ENCODE measurements at regions not wholly inside any gene's neighbourhood (a gene's known extent, or its start where the extent isn't known, plus 50 kb on each side); places are given as distances from the start of the nearest gene placed in this dataset.

DNA sequence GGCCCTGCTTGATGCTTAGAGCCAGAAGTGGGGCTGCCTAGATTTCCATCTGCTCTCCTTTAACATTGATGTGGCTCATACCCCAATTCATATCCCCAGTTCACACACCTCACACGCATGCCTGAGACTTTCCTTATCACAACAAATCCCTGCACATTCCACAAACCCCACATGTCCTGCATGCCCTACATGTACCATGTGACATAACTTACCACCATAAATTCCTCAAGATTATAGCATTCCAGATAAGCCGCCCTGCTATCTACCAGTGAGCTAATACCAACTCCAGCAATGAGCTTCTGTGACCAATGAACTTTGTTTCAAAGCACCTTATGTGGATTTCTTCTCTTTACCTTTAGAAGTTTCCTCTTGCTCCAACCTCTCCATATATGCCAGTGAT, 104.7 kb upstream of the RAB11FIP2 start:
- FAIRE-seq = no peak
- DNase-seq (ENCODE audit: insufficient read length, low spot score) = no peak

DNA sequence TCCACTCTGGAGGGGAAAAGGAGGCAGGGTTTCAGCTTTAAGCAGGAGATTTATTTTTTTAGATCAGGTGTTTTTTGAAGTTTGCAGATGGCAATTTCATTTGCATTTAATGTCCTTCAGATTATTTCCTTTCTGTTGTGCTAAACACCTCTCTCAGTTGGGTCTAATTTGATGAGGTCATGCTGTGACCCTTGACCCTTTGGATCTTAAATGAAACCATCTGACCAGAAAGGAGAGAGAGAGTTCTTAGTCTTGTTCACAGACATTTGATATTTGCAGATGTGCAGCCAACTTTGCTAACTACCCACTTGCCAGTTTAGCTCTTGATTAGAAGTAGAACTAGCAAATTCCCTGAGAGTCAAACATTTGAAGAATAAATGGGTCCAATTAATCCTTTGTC, 101.5 kb upstream of the RAB11FIP2 start:
- DNase-seq (ENCODE audit: insufficient read length, low spot score) (no peak), FAIRE-seq (no peak)
- TF ChIP-seq PAX5 (IDR thresholded peaks at IDR 0.05; ENCODE audit: insufficient read depth, low read length, severe bottlenecking) = no peak
- TF ChIP-seq SPI1 (IDR thresholded peaks at IDR 0.05; ENCODE audit: low read depth, low read length) = no peak
- no peak for TF ChIP-seq POU2F2 (IDR thresholded peaks at IDR 0.05; ENCODE audit: low read depth, low read length)

More for the DNA sequence above, 104.7 kb upstream of the RAB11FIP2 start:
- TF ChIP-seq POLR2A (IDR thresholded peaks at IDR 0.05; ENCODE audit: low read depth, low read length) = no peak
- TF ChIP-seq PAX5 (IDR thresholded peaks at IDR 0.05; ENCODE audit: insufficient read depth, low read length, severe bottlenecking) = no peak
- TF ChIP-seq TAF1 (IDR thresholded peaks at IDR 0.05; ENCODE audit: low read depth, low read length) = no peak
- TF ChIP-seq SPI1 (IDR thresholded peaks at IDR 0.05; ENCODE audit: low read depth, low read length) = no peak
- TF ChIP-seq POU2F2 (IDR thresholded peaks at IDR 0.05; ENCODE audit: low read depth, low read length) = no peak
- no peak for TF ChIP-seq POLR2AphosphoS5 (IDR thresholded peaks at IDR 0.05; ENCODE audit: low read depth, low read length)

DNA sequence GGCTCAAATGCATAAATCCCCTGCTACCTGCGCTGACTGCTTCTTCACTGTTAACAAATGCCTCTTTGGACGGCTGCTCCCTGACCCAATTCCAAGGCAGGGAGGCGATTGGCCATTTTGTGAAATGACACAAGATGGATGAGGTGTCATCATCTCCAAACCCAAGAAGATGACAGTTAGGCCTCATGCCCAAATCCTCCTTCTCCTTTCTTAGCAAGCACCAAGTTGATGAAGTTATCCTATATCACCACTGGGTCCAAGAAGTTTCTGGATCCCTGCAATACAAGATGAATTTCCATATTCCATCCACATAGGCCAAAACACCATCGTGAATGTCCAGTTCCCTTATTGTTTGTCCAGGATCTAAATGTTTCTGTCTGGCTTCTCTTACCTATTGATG, 98.5 kb upstream of the RAB11FIP2 start:
- DNase-seq (ENCODE audit: insufficient read length, low spot score) (no peak), FAIRE-seq (no peak)
- TF ChIP-seq POLR2AphosphoS5 (IDR thresholded peaks at IDR 0.05; ENCODE audit: low read depth, low read length) (no peak), TAF1 (IDR thresholded peaks at IDR 0.05; ENCODE audit: low read depth, low read length) (no peak), SPI1 (IDR thresholded peaks at IDR 0.05; ENCODE audit: low read depth, low read length) (no peak), POU2F2 (IDR thresholded peaks at IDR 0.05; ENCODE audit: low read depth, low read length) (no peak), POLR2A (IDR thresholded peaks at IDR 0.05; ENCODE audit: low read depth, low read length) (no peak), PAX5 (IDR thresholded peaks at IDR 0.05; ENCODE audit: insufficient read depth, low read length, severe bottlenecking) (no peak)

DNA sequence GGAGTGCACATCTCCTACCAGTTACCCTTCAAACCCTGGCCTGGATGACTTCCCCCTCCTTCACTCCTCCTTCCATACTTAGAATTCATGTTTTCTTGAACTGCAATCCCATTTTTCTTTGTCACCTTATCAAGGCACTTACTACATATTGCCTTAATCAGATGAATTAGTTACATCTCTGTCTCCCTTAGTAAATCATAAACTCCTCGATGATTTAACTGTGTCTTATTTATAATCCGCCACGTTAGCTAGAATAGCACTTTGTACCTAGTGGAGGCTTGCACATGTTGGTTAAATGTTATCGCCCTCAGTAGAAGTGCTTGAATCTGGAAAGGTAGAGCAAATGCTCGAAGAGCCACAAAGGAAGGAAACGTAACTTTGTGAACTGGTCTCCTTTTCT, 94.7 kb upstream of the RAB11FIP2 start:
- DNase-seq (ENCODE audit: insufficient read length, low spot score) (no peak), FAIRE-seq (no peak)
- TF ChIP-seq POU2F2 (IDR thresholded peaks at IDR 0.05; ENCODE audit: low read depth, low read length) = no peak
- TF ChIP-seq TAF1 (IDR thresholded peaks at IDR 0.05; ENCODE audit: low read depth, low read length) = no peak
- no peak for TF ChIP-seq POLR2AphosphoS5 (IDR thresholded peaks at IDR 0.05; ENCODE audit: low read depth, low read length)
- TF ChIP-seq PAX5 (IDR thresholded peaks at IDR 0.05; ENCODE audit: insufficient read depth, low read length, severe bottlenecking) = no peak
- no peak for TF ChIP-seq SPI1 (IDR thresholded peaks at IDR 0.05; ENCODE audit: low read depth, low read length)

DNA sequence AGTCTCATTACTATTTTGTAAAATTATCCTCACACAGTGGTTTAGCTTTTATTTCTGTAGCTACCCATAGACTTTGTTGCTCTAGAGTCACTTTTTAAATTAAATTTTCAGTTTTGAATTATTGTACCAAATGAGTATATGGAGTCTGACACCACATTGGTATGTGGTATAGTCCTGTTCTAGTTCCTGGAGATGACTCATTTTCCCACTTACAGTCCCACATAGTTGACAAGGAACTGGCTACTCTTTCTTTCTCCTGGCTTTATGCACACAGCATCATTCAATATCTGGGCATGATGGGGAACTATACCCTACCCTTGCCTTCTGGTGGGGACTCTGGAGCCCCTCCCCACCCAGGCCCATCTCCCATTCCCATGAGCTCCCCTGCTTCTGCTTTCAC, 92.6 kb upstream of the RAB11FIP2 start:
- TF ChIP-seq POLR2A (IDR thresholded peaks at IDR 0.05; ENCODE audit: low read depth, low read length) (no peak), POLR2AphosphoS5 (IDR thresholded peaks at IDR 0.05; ENCODE audit: low read depth, low read length) (no peak), PAX5 (IDR thresholded peaks at IDR 0.05; ENCODE audit: insufficient read depth, low read length, severe bottlenecking) (no peak), SPI1 (IDR thresholded peaks at IDR 0.05; ENCODE audit: low read depth, low read length) (no peak), TAF1 (IDR thresholded peaks at IDR 0.05; ENCODE audit: low read depth, low read length) (no peak), POU2F2 (IDR thresholded peaks at IDR 0.05; ENCODE audit: low read depth, low read length) (no peak)
- DNase-seq (ENCODE audit: insufficient read length, low spot score) = no peak
- no peak for FAIRE-seq

DNA sequence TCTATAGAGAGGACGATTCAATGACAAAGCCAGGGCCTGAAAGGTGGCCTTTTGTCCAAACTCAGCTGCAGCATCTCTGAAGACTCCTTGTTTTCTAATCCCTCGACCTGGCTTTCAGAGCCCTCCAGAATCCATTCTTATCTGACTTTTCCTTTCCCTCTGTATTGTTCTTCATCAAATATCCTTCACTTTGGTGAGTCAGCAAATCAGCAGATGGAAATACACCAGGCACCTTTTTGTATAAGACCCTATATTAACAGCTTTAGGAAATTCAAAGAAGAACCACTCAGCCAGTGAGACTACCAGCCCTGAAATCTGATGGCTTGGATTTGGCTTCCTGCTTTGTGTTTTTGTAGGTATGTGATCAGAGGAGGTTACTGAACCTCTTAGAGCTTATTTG, 81.9 kb upstream of the RAB11FIP2 start:
- no peak for FAIRE-seq
- TF ChIP-seq SPI1 (IDR thresholded peaks at IDR 0.05; ENCODE audit: low read depth, low read length) (no peak), PAX5 (IDR thresholded peaks at IDR 0.05; ENCODE audit: insufficient read depth, low read length, severe bottlenecking) (no peak), TAF1 (IDR thresholded peaks at IDR 0.05; ENCODE audit: low read depth, low read length) (no peak), POLR2AphosphoS5 (IDR thresholded peaks at IDR 0.05; ENCODE audit: low read depth, low read length) (no peak), POLR2A (IDR thresholded peaks at IDR 0.05; ENCODE audit: low read depth, low read length) (no peak), POU2F2 (IDR thresholded peaks at IDR 0.05; ENCODE audit: low read depth, low read length) (no peak)
- no peak for DNase-seq (ENCODE audit: insufficient read length, low spot score)

DNA sequence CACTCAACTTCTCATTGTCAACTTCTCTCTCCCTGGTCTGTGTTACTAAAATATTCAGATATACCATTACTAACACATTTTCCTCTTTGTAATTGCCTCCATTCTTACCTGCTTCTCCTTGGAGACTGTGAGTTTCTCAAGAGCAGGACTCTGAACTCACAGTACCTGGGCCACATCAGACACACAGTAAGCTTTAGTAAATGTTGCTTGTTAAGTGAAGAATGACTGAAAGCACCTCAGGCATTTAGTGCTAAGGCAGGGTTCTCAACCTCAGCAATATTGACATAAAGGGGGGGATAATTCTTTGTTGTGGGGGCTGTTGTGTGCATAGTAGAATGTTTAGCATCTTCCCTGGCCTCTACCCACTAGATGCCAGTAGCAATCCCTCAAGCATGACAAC, 72.0 kb upstream of the RAB11FIP2 start:
- FAIRE-seq (no peak), DNase-seq (ENCODE audit: insufficient read length, low spot score) (no peak)
- TF ChIP-seq SPI1 (IDR thresholded peaks at IDR 0.05; ENCODE audit: low read depth, low read length) (no peak), POLR2AphosphoS5 (IDR thresholded peaks at IDR 0.05; ENCODE audit: low read depth, low read length) (no peak), TAF1 (IDR thresholded peaks at IDR 0.05; ENCODE audit: low read depth, low read length) (no peak), POLR2A (IDR thresholded peaks at IDR 0.05; ENCODE audit: low read depth, low read length) (no peak), POU2F2 (IDR thresholded peaks at IDR 0.05; ENCODE audit: low read depth, low read length) (no peak), PAX5 (IDR thresholded peaks at IDR 0.05; ENCODE audit: insufficient read depth, low read length, severe bottlenecking) (no peak)

DNA sequence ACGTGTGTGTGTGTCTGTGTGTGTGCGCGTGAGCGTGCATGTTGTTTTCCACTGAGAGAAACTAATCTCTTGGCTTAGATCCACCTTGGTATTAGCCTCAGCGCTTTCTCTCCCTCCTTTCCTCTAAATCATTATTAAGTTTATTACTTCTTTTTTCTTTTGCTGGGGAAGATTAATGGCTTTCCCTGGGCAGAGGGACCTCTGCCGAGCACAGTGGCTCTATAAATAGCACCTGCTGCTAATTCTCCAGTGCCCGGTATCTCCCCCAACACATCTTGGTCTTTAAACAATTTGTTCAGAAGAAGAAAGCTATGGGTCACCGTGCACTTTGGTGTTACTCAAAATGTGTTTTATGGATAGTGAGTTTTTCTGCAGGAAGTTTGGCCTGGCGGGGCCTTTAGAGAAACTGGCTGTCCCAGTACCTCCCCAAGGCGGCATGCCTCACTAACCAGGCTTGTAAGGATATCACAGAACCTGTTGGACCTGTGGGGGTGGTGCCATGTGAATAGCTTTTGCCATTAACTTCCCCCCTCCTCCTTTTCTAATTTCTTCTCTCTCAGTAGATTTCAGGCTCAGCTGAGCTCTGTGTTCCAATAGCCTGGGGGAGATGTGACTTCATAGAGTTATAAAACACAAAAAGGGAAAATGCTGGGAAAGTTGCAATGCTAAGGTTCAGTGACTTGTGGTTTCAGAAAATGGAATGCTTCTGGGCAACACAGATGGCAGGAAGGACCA, 70.1 kb upstream of the RAB11FIP2 start:
- TF ChIP-seq SPI1 (IDR thresholded peaks at IDR 0.05; ENCODE audit: low read depth, low read length) (no peak), PAX5 (IDR thresholded peaks at IDR 0.05; ENCODE audit: insufficient read depth, low read length, severe bottlenecking) (no peak), POLR2A (IDR thresholded peaks at IDR 0.05; ENCODE audit: low read depth, low read length) (no peak), POLR2AphosphoS5 (IDR thresholded peaks at IDR 0.05; ENCODE audit: low read depth, low read length) (no peak)
- FAIRE-seq (no peak), DNase-seq (ENCODE audit: insufficient read length, low spot score) (no peak)

DNA sequence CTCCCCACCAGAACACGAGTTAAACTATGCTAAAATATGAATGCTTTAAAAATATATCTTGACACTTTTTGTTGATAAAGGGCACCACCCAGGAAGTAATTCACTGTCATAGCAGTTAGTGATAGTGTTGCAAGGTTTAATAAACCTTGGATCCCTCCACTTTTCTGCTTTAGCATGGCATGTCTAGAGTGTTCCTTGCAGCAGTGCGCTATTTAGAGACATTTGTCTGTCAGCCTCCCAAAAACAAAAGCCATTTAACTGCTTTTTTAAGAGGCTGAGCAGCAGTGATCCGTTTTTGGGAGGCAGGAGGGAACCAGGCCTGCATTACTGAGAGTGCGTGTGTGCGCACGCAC, 69.6 kb upstream of the RAB11FIP2 start:
- no peak for FAIRE-seq
- TF ChIP-seq POLR2A (IDR thresholded peaks at IDR 0.05; ENCODE audit: low read depth, low read length) = no peak
- TF ChIP-seq TAF1 (IDR thresholded peaks at IDR 0.05; ENCODE audit: low read depth, low read length) = no peak
- TF ChIP-seq POLR2AphosphoS5 (IDR thresholded peaks at IDR 0.05; ENCODE audit: low read depth, low read length) = no peak
- TF ChIP-seq POU2F2 (IDR thresholded peaks at IDR 0.05; ENCODE audit: low read depth, low read length) = no peak
- TF ChIP-seq PAX5 (IDR thresholded peaks at IDR 0.05; ENCODE audit: insufficient read depth, low read length, severe bottlenecking) = no peak
- TF ChIP-seq SPI1 (IDR thresholded peaks at IDR 0.05; ENCODE audit: low read depth, low read length) = no peak

DNA sequence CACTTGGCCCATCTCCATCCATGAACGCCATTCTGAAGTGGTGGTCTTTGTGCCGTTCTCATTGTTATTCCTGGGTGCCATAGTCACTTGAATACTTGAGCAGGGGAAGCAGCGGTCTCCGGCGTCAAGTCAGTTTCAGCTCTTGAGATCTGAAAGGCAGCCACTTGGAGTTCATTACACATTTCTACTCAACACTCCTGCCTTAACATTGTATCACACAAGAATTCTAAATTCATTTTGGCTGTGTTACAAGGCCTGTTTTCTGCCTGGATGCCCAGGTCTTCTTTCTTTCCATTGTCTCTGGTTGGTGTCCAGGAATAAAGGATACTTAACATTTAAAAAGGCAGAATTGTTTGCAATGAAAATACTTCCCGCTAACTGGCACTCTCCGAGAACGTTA, 69.0 kb upstream of the RAB11FIP2 start:
- TF ChIP-seq TAF1 (IDR thresholded peaks at IDR 0.05; ENCODE audit: low read depth, low read length) = no peak
- no peak for TF ChIP-seq SPI1 (IDR thresholded peaks at IDR 0.05; ENCODE audit: low read depth, low read length)
- no peak for TF ChIP-seq POLR2A (IDR thresholded peaks at IDR 0.05; ENCODE audit: low read depth, low read length)
- no peak for TF ChIP-seq PAX5 (IDR thresholded peaks at IDR 0.05; ENCODE audit: insufficient read depth, low read length, severe bottlenecking)
- TF ChIP-seq POLR2AphosphoS5 (IDR thresholded peaks at IDR 0.05; ENCODE audit: low read depth, low read length) = no peak
- TF ChIP-seq POU2F2 (IDR thresholded peaks at IDR 0.05; ENCODE audit: low read depth, low read length) = no peak
- no peak for FAIRE-seq
- no peak for DNase-seq (ENCODE audit: insufficient read length, low spot score)

More for the DNA sequence above, 69.6 kb upstream of the RAB11FIP2 start:
- DNase-seq (ENCODE audit: insufficient read length, low spot score) = no peak
